Keratinocyte (primary cell): ENCODE measurements at regions not wholly inside any gene's neighbourhood (a gene's known extent, or its start where the extent isn't known, plus 50 kb on each side); places are given as distances from the start of the nearest gene placed in this dataset.

Experiments
- DNase-seq: peaks from one replicate; pipeline ENCODE4 v3.0.0-alpha.2; 2011; ENCODE audit warnings: low read depth, missing footprints, low spot score
- FAIRE-seq: peaks from 2 replicates; lab custom pipeline; 2011; peaks lifted over from hg19 to GRCh38; lab: Jason Lieb, UNC
- H2AFZ ChIP-seq: 2 replicates; pipeline ENCODE4 v1.6.0; 2012; ENCODE audit warnings: low read length, control low read depth, inconsistent platforms; ENCODE audit not compliant: control insufficient read depth
- H3K27ac ChIP-seq: 2 replicates; pipeline ENCODE4 v1.5.1; 2011; ENCODE audit warnings: low read length; ENCODE audit not compliant: control insufficient read depth, insufficient read depth
- H3K27me3 ChIP-seq: 3 replicates; pipeline ENCODE4 v1.6.0; 2011; ENCODE audit warnings: low read length; ENCODE audit not compliant: control insufficient read depth, insufficient read depth; ENCODE audit errors: extremely low read depth
- H3K36me3 ChIP-seq, 2 experiments: 2 replicates in 1 of 2; 3 replicates in 1 of 2; pipeline ENCODE4 v1.5.1; 2011; ENCODE audit warnings: low read length in 2 of 2, mild to moderate bottlenecking in 1 of 2; ENCODE audit not compliant: control insufficient read depth in 2 of 2, insufficient read depth in 2 of 2; ENCODE audit errors: extremely low read depth in 1 of 2
- H3K4me1 ChIP-seq: 3 replicates; pipeline ENCODE4 v1.5.1; 2011; ENCODE audit warnings: low read length; ENCODE audit not compliant: control insufficient read depth, insufficient read depth; ENCODE audit errors: extremely low read depth
- H3K4me2 ChIP-seq: 3 replicates; pipeline ENCODE4 v1.6.0; 2011; ENCODE audit warnings: low read depth, low read length; ENCODE audit not compliant: control insufficient read depth, insufficient read depth; ENCODE audit errors: extremely low read depth
- H3K4me3 ChIP-seq, 3 experiments: fragments of 200-600 bp in 1 of 3; sonication (generic) in 1 of 3; 2 replicates in 2 of 3; 3 replicates in 1 of 3; pipeline ENCODE4 v1.5.1; 2011 to 2016; ENCODE audit warnings: low read length in 3 of 3, mild to moderate bottlenecking in 3 of 3, control low read depth in 2 of 3, inconsistent platforms in 1 of 3, low read depth in 1 of 3, mixed read lengths in 1 of 3, mixed run types in 1 of 3, moderate library complexity in 1 of 3; ENCODE audit not compliant: control insufficient read depth in 2 of 3, insufficient read depth in 2 of 3; ENCODE audit errors: extremely low read depth in 1 of 3
- H3K79me2 ChIP-seq: 2 replicates; pipeline ENCODE4 v1.6.0; 2012; ENCODE audit warnings: low read length; ENCODE audit not compliant: control insufficient read depth, insufficient read depth
- H3K9ac ChIP-seq: 3 replicates; pipeline ENCODE4 v1.6.0; 2011; ENCODE audit warnings: low read length; ENCODE audit not compliant: control insufficient read depth, insufficient read depth; ENCODE audit errors: extremely low read depth
- H3K9me1 ChIP-seq: 3 replicates; pipeline ENCODE4 v1.6.0; 2011; ENCODE audit warnings: low read length; ENCODE audit not compliant: control insufficient read depth, insufficient read depth; ENCODE audit errors: extremely low read depth
- H3K9me3 ChIP-seq: 2 replicates; pipeline ENCODE4 v1.5.1; 2012; ENCODE audit warnings: low read depth, low read length; ENCODE audit not compliant: control insufficient read depth
- H4K20me1 ChIP-seq: 3 replicates; pipeline ENCODE4 v1.6.0; 2011; ENCODE audit warnings: low read length; ENCODE audit not compliant: control insufficient read depth, insufficient read depth; ENCODE audit errors: extremely low read depth
- EZH2 ChIP-seq: IDR thresholded peaks from one replicate; pipeline ENCODE4 v1.6.1; 2012; ENCODE audit warnings: inconsistent platforms, mild to moderate bottlenecking, low read length, moderate library complexity
- dilution Hi-C: fragments of 300-500 bp; cut with MboI; formaldehyde crosslinking; loops from one replicate; pipeline ENCODE4 v1.7.0; 2020; ENCODE audit warnings: low sequenced_read_pairs; ENCODE audit not compliant: extremely low pct_ligation_motif_present
- TF ChIP-seq, protein P1 (sequence below), 3 experiments: IDR thresholded peaks in 1 of 3; conservative IDR thresholded peaks in 1 of 3; optimal IDR thresholded peaks in 1 of 3; 2 replicates in 2 of 3; 3 replicates in 1 of 3; pipeline versions ENCODE3 to v1.5.1; 2011; ENCODE audit warnings: low read length in 3 of 3, mild to moderate bottlenecking in 3 of 3, moderate library complexity in 2 of 3, control low read depth in 1 of 3, inconsistent platforms in 1 of 3; ENCODE audit not compliant: insufficient read depth in 2 of 3; ENCODE audit errors: extremely low read depth in 1 of 3

DNA sequence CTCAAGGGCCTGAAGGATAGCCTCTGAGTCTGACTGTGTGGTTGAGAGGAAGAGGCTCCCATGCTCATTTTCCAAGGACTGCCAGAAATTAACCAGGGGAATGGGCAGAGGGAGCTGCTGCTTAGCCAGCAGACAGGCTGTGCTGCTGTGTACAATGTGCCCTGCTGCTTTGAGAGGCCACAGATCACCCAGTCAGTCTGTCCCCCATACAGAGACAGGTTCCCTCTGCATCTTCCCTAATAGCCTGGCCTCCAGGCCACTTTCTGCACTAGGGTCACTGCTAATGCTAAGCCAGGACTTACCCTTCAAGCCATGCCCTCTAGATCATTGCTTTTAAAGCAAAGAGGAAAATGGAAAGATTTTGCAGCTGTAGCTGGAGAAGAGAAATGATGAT is 341.1 kb downstream of the CYRIA start:
- no peak for FAIRE-seq
- no peak for TF ChIP-seq EZH2
- TF ChIP-seq, protein P1, sequence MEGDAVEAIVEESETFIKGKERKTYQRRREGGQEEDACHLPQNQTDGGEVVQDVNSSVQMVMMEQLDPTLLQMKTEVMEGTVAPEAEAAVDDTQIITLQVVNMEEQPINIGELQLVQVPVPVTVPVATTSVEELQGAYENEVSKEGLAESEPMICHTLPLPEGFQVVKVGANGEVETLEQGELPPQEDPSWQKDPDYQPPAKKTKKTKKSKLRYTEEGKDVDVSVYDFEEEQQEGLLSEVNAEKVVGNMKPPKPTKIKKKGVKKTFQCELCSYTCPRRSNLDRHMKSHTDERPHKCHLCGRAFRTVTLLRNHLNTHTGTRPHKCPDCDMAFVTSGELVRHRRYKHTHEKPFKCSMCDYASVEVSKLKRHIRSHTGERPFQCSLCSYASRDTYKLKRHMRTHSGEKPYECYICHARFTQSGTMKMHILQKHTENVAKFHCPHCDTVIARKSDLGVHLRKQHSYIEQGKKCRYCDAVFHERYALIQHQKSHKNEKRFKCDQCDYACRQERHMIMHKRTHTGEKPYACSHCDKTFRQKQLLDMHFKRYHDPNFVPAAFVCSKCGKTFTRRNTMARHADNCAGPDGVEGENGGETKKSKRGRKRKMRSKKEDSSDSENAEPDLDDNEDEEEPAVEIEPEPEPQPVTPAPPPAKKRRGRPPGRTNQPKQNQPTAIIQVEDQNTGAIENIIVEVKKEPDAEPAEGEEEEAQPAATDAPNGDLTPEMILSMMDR (optimal IDR thresholded peaks at IDR 0.05 in 1 of 3, IDR thresholded peaks at IDR 0.05 in 1 of 3, conservative IDR thresholded peaks at IDR 0.05 in 1 of 3; ENCODE audit: extremely low read depth in 1 of 3, insufficient read depth in 2 of 3, low read length in 3 of 3) = no peak
- Histone ChIP-seq H3K36me3 (no peaks in the 10 kb centered on the region), H3K9me3 (no peaks in the 10 kb centered on the region), H3K27ac (no peak overlapping the region), H3K4me3 (no peak overlapping the region), H3K27me3 (no peaks in the 10 kb centered on the region), H3K4me2 (no peak overlapping the region), H2AFZ (no peak overlapping the region), H4K20me1 (no peaks in the 10 kb centered on the region), H3K79me2 (no peaks in the 10 kb centered on the region), H3K4me1 (no peaks in the 10 kb centered on the region), H3K9ac (no peak overlapping the region), H3K9me1 (no peaks in the 10 kb centered on the region)
- DNase-seq = no peak
- dilution Hi-C loops = no loop called here

DNA sequence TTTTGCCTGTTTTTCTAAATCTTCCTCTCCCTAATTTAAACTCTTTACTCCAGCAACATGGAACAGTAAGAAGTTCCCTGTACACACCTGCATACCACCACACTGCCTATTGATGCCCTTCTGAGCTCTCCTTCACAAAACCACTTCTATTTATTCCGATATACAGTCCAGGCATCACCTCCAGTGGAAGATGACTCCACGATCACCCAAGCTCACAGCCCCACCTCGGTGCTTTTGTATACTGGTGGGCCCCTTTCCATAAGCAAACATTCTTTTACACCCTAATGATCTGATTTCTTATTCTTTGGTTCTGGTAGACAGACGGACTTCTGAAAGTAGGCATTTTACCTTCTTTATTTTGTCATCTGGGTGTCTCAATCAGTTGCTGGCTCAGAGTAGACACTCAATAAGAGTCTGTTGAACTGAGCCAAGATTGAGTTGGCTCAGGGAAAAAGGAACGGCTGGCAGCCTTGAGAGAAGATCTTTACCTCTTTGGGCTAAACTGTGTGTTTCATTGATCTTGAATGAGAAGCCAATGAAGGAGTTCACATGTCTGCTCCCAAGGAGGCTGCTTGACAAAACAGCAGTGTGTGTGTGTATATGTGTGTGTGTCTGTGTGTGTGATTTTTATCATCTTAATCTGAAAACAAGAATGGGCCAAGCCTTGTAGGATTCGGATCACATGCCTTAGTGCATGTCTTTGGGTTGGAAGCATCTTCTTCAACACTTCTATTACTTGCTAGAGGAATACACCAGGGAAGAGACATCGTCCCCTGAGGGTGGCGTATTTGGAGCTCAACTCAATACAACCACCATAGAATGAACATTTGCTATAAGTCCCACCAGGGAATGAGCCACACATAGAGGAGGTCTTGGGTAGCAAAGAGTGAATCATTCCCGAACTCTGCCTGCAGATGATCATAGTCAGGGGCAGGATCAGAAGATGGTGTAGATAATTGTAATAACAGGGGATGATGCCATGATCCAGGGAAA is 341.8 kb downstream of the CYRIA start:
- no peak overlapping the region for H3K27ac ChIP-seq
- no peak overlapping the region for H2AFZ ChIP-seq
- no peak overlapping the region for H3K9ac ChIP-seq
- no peak for FAIRE-seq
- H3K9me3 ChIP-seq = no peaks in the 10 kb centered on the region
- TF ChIP-seq EZH2 = no peak
- TF ChIP-seq, protein P1 (optimal IDR thresholded peaks at IDR 0.05 in 1 of 3, IDR thresholded peaks at IDR 0.05 in 1 of 3, conservative IDR thresholded peaks at IDR 0.05 in 1 of 3; ENCODE audit: extremely low read depth in 1 of 3, insufficient read depth in 2 of 3, low read length in 3 of 3) = no peak
- H3K27me3 ChIP-seq = no peaks in the 10 kb centered on the region
- H3K4me2 ChIP-seq = no peak overlapping the region
- no peaks in the 10 kb centered on the region for H4K20me1 ChIP-seq
- H3K9me1 ChIP-seq = no peaks in the 10 kb centered on the region
- no peaks in the 10 kb centered on the region for H3K4me1 ChIP-seq
- H3K4me3 ChIP-seq = no peak overlapping the region
- dilution Hi-C loops = no loop called here
- no peak for DNase-seq
- H3K79me2 ChIP-seq = no peaks in the 10 kb centered on the region
- H3K36me3 ChIP-seq = no peaks in the 10 kb centered on the region
